ENCODE measurements at regions not wholly inside any gene's neighbourhood (a gene's known extent, or its start where the extent isn't known, plus 50 kb on each side); places are given as distances from the start of the nearest gene placed in this dataset.

DNA sequence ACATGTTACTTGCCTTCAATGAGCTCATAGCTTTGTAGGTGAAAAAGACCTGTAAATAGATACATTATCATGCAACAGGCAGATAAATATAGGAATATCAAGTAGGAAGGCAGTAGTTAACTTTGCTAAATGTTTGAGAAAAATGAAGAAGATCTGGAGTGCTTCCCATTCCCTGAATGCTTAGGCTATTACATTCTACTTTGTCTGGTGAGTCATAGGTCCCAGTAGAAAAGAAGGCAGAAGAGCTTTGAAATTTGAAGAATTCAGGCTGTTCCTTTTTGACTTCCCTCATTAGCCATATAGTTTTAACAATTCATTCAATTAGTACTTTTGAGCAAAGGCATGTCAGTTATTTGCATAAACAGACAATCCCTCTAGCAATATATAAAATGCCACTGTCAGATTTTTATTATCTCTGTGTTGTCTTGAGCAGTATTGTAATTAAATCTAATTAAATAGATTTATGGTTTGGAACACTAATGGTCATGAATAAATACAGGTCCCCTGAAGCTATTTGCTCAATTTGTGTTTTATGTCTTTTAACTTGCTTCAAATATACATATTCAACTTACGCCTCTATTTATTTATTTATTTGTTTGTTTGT lies 875.0 kb downstream of the REEP3 start:
- TF ChIP-seq, protein P1, sequence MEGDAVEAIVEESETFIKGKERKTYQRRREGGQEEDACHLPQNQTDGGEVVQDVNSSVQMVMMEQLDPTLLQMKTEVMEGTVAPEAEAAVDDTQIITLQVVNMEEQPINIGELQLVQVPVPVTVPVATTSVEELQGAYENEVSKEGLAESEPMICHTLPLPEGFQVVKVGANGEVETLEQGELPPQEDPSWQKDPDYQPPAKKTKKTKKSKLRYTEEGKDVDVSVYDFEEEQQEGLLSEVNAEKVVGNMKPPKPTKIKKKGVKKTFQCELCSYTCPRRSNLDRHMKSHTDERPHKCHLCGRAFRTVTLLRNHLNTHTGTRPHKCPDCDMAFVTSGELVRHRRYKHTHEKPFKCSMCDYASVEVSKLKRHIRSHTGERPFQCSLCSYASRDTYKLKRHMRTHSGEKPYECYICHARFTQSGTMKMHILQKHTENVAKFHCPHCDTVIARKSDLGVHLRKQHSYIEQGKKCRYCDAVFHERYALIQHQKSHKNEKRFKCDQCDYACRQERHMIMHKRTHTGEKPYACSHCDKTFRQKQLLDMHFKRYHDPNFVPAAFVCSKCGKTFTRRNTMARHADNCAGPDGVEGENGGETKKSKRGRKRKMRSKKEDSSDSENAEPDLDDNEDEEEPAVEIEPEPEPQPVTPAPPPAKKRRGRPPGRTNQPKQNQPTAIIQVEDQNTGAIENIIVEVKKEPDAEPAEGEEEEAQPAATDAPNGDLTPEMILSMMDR (IDR thresholded peaks at IDR 0.05; ENCODE audit: poor library complexity): no peak
- no peak for TF ChIP-seq EZH2 (IDR thresholded peaks at IDR 0.05; ENCODE audit: borderline replicate concordance)

Data from hepatocyte (in vitro differentiated cells).